ENCODE measurements at regions not wholly inside any gene's neighbourhood (a gene's known extent, or its start where the extent isn't known, plus 50 kb on each side); places are given as distances from the start of the nearest gene placed in this dataset.

- TF ChIP-seq EZH2 (IDR thresholded peaks at IDR 0.05; ENCODE audit: low read depth) (no peak), CTCF (conservative IDR thresholded peaks at IDR 0.05) (no peak)
Observed at GRCh38 chr1:60287536-60287935, 214.0 kb upstream of the C1orf87 start.
